HG03354 (cell line): ENCODE measurements at regions not wholly inside any gene's neighbourhood (a gene's known extent, or its start where the extent isn't known, plus 50 kb on each side); places are given as distances from the start of the nearest gene placed in this dataset.

Experiments
- ATAC-seq: cut with Tn5 transposase; IDR thresholded peaks from one replicate; pipeline ENCODE4 v1.9.1; 2021; ENCODE audit warnings: mild to moderate bottlenecking; ENCODE audit not compliant: unreplicated experiment, poor library complexity, severe bottlenecking

DNA sequence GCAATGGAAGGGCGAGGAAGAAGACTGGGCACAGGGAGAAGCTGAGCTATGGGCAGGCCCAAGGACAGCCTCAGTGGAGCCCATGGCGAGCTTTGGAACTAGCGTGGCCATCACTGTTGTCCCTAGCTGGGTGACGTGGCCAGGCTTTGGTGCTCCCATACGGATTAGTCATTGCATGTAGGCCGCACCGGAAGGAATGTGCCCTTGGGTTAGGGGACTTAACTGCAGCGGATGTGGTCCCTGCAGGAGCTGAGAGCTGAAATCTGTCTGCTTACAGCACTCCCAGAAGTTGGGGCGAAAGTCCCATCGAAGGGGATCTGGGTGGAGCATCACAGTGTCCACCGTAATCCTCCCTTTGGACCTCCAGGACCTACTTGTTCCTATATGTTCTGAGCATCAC lies 133.7 kb downstream of the PAPOLA start:
- no peak for ATAC-seq

DNA sequence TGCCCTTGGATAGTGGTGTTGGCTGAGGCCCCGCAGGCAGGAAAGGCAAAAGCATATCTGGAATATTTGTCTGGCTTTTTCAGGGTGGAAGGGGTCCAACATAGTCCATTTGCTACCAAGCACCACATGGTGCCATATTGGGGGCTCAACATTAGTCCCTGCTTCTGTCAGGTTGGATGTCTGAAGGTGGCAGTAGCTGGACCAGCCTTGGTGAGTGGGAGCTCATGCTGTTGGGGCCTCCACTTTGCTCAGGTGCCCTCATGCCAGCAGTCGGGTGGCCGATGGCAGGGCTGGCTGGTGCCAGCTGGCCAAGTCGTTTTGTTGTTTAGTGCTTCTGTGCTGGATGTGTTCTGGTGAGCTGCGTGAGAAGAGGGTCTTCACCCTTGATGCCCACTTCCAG lies 135.3 kb downstream of the PAPOLA start:
- no peak for ATAC-seq

DNA sequence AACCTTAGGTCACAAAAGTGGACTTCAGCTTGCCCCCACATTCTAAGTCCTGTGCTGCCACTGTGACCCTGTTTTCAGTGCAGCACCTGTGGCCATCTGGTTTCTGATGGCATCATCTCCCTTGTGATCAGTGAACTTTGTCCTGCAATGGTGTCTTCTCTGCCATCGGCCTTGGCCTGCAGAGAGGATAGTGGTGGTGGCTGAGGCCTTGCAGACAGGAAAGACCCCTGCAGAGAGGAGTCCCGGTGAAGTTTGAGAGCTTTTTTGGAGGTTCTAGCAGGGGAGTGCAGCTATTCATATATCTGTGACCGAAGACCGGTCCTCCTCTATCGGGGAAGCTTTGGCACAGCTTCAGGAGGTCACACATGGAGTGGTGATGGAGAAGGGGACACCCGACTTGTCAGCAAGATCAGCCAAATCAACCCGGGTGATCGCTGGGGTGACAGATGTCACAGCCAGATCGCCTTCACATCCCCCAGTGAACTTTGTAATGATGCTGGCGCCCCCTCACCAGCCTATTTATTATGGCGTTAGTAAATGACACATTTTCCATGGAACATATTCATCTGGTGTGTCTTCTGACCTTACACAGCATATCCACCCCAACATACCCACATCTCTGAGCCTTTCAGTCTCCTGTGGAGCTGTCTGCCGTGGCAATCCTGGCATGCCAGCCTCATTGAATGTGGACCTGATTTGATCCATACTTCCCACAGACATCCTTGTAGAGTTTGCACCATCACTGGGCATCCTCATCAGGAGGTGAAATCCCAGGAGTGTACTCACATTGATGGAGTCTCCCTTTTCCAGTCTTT lies 136.1 kb downstream of the PAPOLA start:
- ATAC-seq, result no peak

DNA sequence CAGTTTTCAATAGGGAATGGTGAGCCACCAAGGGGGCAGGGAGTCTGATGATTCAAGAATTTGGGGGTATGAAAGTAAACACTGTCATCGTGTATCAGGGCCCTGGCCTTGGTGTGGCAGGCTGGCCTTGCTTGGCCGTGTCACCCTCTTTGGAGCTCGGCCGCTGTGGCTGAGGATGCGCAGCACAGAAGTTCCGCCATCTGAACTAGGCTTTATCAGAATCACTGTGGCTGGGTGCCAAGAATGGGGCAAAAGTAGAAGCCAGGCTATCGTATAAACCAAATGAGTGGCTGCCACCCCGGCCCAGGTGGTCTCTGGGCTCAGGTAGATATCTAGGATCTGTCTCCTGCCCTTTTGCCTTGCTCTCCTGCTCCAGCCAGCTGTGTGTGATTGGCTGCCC lies 137.4 kb downstream of the PAPOLA start:
- ATAC-seq, result no peak

DNA sequence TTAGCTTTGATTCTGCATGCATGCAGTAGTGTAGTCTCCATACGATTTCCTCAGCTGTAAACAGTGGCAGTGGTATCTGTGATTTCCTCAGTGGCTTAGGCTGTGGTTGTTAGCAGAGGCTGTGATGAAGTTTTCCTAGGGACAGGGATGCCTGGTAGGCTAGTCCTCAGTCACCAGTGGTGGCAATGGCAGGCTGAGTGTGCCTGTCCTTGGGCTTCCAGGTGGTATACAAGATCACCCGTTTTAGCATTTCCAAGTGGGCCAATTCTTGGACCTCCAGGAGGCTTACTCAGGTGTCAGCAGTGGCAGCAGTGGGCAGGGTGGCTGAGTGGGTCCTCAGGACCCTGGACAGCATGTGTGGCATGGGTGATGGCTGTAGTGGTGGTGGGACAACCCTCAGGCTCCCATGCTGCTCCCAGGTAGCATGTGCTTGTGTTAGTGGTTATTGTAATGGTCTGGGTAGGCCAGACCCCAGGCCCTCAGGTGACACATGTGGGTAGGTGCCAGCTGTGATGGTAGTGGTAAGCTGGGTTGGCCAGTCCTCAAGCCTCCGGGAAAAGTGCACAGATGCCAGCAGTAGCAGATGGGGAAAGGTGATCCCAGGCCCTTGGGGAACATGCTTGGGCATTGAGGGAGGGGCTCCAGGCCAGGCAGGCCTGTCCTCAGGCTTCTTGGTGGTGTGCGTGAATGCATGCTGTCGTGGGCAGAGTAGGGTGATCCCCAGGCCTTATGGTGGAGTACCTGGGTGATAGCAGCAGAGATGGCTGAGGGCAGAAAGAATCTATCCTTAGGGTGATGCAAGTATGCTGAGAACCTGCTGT lies 146.5 kb downstream of the PAPOLA start:
- no peak for ATAC-seq

DNA sequence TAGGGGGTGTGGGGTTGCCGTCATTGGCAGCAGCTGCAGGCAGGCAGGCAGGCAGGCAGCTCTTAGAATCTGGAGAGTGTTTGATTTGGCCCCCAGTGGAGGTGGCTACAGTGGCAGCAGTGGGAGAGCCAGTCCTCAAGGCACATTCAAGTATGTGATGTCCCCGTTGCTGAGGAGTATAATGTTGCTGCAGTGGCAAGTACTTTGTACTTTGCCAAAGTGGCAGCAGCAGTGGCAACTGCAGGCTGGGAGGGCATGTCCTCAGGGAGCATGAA lies 147.1 kb downstream of the PAPOLA start:
- no peak for ATAC-seq

DNA sequence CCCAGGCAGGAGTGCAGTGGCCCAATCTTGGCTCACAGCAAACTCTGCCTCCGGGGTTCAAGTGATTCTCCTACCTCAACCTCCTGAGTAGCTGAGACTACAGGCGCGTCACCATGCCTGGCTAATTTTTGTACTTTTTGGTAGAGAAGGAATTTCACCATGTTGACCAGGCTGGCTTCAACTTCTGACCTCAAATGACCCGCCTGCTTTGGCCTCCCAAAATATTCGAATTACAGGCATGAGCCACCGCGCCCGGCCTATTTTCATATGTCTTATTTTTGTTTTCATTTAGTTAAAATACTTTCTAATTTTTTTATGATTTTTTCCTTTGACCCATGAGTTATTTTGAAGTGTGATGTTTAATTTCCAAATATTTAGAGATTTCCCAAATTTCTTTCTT lies 143.6 kb upstream of the VRK1 start:
- no peak for ATAC-seq

DNA sequence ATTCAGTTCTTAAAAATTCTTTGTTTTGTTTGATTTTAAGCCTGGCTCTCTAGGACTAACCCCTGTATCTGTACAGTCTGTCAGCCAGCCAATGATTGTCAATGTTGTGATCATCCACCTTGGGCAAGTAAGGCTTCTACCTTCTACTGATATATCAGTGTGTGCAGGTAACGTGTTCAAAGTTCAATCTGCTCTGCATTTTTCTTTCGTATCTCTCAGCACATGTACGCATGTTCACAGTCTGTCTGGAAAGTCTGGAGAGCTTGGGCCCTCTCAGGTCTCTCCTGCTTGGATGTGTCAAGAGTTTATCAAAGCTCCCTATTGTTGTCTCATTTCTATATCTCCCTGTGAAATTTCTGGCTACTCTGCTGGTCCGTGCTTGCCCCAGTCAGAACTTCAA lies 138.6 kb upstream of the VRK1 start:
- no peak for ATAC-seq

DNA sequence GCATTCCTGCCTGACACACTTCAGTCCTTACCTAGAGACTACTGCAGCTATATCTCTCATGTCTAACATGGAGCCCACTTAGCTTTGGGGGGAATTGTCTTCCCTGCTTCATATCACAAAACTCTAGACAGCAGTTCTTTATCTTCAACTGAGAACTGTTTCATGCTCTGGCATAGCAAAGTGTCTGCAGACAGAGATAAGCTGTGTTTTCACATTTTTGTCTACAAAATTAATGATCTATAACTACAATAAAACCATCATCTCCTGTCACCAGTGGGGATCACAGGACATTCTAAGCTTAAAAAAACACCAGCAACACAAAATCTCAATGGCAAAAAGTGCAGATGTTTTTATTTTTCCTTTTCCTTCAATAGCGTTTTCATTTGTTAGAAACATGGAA lies 137.1 kb upstream of the VRK1 start:
- ATAC-seq, result no peak

DNA sequence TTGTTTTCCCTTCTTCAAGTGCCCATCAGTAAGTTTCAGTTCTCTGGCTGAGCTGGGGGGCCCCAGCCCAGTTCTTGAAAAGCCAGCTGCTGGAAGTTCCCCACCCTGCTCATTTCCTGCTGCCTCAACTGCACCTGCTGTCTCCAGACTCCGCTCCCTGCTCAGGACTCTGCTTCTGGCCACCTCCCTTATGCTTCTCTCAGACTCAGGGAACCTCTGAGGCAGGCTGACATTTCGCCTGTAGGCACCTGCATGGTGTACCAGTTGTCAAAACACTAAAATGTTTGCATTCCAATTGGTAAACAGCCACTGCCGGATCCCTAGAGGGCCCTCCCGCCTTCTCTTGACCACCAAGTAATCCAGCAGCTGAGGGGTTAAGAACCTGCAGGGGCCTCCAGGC lies 136.5 kb upstream of the VRK1 start:
- no peak for ATAC-seq

DNA sequence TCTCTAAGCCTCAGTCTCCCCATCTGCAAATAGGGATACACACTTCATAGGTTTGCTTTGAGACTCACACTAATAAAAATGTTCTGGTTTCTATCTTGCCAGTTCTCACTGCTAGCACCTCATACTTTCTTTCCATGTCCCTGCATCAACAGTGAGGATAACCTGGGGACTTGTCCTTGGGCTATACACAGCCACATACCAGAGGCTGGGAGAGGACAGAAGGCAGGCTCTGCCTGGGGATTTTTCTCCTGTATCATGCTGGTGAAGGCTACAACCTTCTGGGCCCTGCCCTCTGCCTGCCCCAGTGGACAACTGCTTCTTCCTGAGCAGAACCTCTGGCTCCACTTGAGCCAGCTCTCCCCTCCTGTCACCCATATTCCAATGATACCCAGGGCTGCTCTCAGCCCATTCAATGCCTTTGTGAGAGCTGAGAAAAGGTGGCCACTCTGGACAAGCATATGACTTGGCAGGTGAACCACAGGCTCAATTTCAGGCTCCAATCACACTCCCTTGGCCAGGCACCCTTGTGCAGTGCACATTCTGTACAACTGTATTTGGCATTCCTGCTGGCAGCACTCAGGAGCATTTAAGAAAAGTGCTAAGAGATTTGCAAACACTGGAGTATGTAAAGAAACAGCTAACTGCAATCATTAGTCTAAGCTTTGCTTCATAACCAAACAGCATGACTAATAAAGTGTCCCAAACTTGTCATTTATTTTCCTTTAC lies 135.8 kb upstream of the VRK1 start:
- no peak for ATAC-seq

DNA sequence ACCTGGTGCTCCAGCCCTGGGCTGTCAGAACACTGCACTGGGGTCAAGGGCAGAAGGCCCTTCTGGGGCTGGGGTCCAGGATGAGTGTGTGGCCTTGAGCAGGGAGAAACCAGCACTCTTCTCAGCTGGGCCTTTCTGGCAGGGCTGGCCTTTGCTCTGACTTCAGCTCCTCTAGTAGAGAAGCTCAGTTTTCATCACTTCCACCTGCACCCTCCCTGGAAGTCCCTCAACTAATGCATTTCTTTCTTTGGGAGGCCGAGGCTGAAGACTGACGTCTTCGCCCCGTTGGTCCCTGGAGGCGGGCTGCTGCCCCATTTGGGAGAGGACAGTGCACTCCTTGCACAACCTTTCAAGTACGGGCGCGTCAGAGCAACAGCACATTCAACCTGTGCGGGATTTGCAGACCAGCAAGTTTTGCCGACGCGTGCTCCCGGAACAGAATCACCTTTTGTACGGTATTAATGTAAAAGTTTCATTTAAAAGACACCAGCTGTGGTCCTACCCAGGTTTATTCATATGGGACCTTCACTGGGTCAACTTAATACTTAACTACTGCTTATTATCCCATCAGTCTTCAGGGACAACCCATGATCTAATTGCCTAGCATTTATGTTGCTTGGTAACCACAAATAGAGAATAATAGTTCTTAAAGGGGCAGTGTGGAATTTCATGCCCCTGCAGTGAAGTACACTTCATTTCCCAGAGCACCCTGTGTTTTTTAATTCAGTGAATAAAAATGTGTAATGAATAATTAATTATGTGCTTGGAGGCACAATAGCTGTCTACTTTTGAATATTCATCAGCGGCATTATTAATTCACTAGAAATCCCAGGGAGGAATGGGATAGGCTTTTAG lies 134.8 kb upstream of the VRK1 start:
- no peak for ATAC-seq

DNA sequence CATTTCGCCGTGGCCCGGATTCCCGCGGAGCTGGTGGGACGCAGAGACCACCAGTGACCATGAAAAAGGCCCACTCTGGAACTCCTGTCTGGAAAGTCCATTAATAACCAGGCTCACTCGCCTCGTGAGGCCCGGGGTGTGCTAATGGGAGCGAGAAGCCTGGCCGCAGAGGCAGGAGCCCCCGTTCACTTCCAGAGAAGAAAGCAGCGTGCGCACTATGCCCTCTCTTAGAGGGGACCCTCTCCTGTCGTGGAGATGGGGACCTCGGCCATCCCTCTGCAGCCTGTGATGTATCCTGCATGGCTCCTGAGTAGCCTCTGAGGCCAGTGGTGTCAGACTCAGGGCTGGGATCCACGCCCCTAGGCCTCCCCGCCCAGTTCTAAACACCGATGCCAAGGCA lies 134.1 kb upstream of the VRK1 start:
- ATAC-seq, result no peak

DNA sequence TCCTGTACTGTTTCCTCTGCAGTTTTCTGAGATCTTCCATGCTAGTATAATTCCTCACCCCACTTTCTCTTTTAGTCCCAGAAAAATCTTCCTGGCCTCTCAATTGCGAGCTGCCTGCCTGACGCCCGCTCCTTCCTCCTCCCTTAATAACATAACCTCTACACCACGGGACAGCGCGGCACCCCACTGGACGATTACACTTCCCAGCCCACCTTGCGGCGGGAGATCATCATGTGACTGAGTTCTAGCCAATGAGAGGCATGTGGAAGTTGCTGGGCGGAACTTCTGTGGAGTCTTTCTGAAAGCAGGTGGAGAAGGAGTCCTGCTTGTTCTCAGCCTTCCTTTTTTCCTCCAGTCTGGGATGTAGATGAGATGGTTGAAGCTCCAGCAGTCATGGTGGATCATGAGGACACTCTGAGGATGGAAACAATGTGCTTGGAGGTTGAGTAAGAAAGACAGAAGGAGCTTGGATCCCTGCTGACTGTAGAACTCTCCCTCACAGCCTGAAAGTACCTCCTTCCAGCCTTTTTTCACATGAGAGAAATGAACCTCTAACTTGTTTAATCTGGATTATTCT lies 133.6 kb upstream of the VRK1 start:
- ATAC-seq, result no peak

DNA sequence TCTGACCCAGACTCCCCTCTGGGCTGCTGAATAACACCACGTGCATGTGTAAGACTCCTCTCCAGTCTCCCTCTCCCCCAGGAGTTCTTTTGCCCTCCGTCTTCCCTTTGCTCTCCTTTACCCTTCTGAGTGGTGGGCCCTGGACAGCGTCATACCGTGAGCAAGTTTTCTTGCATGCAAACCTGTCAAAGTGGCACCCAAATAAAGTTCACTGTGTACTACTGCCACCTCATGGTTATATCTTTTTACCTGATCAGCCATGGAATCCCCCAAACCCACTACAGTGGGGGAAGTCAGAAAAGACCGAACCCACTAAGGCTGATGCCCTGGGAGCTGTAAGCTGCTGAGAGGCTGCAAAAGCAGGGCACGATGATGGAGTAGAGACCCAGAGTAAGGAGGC lies 131.1 kb upstream of the VRK1 start:
- no peak for ATAC-seq

DNA sequence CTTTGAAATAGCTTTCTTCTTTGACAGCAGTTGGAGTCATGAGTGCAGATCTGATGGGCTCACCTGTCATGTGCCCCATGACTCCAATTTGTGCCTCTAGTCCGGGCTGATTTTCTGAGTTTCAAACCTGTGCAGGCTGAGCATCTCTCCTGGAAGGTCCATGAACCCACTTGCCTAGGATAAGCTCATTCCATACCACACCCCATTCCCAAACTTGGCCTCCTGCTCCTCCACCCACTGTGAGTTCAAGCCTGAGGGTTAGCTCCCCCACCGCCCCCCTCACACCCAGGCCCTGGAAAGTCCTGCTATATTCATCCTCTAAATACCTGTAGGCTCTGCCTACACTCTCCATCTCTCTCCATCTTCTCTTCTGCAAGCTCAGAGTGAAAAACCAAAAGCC lies 126.8 kb upstream of the VRK1 start:
- ATAC-seq, result no peak

DNA sequence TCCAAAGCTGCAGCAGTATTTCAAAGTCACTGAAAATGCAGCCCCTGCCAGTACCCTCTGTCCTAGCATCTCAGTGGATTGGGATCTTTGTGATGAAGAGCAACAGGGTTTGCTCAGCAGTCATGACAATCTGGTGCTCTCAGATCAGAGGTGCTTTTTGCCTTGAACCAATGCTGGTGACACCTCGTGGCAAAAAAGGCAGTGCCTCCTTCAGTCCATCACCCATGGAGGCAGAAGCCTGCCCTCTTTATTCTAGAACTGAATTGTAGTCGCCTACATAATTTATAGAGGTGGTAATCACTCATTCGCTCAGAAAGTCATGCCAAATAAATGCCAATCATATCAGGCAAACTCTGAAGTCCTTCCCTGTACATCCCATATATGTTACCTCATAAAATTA lies 126.0 kb upstream of the VRK1 start:
- ATAC-seq, result no peak

DNA sequence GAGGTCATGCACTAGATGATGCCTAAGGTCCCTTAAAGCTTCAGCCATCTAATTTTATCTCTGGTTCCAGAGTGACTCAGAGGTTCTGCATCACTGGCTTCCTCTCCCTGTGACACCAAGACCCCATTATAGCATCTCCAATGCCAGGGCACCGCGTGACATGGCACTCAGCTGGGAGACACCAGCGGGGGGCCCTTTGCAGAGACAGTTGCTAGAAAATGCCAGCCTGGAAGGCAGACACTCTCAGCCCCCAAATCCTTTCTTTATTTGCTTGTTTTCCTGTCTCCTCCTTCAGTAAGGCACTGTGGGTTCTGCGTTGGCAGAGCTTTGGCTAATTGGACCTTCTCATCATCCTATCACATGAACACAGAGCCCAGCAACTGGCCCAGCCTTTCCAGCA lies 123.5 kb upstream of the VRK1 start:
- no peak for ATAC-seq

DNA sequence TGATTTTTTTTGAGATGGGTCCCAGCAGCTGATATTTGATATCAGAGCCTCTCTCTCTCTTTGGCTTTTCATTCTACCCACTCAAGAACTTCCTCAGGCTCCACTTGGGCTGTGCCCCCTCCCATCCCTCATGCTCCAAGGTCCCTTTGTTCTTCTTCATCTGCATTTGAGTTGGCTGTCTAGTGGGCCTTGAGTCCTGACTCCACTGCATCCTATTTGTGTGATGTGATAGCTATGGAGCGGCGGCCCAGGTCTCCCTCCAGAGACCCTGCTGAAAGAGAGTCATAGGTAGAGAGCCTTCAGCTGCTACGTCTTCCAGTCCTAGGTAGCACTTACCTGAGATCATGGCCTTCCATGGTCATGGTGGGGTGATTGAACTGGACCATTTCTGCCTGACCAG lies 123.1 kb upstream of the VRK1 start:
- ATAC-seq, result no peak

DNA sequence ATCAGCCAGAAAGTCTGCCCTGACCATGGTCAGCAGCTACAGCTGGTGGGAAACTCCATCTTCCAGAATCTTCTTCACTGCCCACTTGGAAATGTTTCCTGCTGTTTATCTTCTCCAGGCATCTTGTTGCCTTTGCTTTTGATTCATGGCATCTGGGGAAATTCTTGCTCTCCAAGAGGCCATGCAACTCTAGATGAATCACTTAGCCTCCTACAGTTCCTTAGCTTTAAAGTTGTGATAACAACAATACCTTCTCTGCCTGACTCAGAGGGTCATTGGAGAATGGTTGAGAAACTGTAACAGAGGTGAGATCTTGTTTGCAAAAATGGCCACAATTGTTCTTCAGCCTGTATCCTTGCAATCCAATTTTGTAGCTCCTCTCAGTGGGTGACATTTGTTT lies 121.0 kb upstream of the VRK1 start:
- no peak for ATAC-seq
